Stomach (tissue), 4 donors: ENCODE measurements at regions not wholly inside any gene's neighbourhood (a gene's known extent, or its start where the extent isn't known, plus 50 kb on each side); places are given as distances from the start of the nearest gene placed in this dataset.

Source experiments
- CTCF ChIP-seq, 7 experiments: fragments of 450-650 bp in 4 of 7; fragments of 200-600 bp in 3 of 7; sonication (generic) in 3 of 7; IDR thresholded peaks; one replicate each; pipeline ENCODE4 v1.5.1; 2016 to 2019; ENCODE audit warnings: antibody characterized with exemption in 7 of 7, control low read depth in 2 of 7, mild to moderate bottlenecking in 1 of 7
- EP300 ChIP-seq: sonication (generic); formaldehyde crosslinking; IDR thresholded peaks from one replicate; pipeline ENCODE4 v1.6.1; 2017; ENCODE audit warnings: antibody characterized with exemption
- POLR2AphosphoS5 ChIP-seq, 3 donors: sonication (generic); formaldehyde crosslinking; IDR thresholded peaks; one replicate each; pipeline ENCODE4 v1.6.1; 2016; ENCODE audit warnings: antibody characterized with exemption in 3 of 3

GRCh38 chr3:177476495-177476894 is 279.2 kb upstream of the TBL1XR1 start:
- TF ChIP-seq CTCF (IDR thresholded peaks at IDR 0.05) (no peak), EP300 (no peak), POLR2AphosphoS5 (IDR thresholded peaks at IDR 0.05) (no peak)
